Body of pancreas (tissue), 4 donors: ENCODE measurements at regions not wholly inside any gene's neighbourhood (a gene's known extent, or its start where the extent isn't known, plus 50 kb on each side); places are given as distances from the start of the nearest gene placed in this dataset. TPM values are rescaled to one million over a fixed set of nuclear protein-coding genes. Genes with fewer than 3 reads are reported as not detected.
A peak's percentile ranks its signal among the peaks of the same experiment; 100 is the strongest.

ENCODE experiments used
- ATAC-seq: fragments of 150-250 bp; one replicate; pipeline ENCODE4 v1.9.1; 2016
- DNase-seq, 4 donors: peaks; one replicate each; pipeline ENCODE4 v3.0.0-alpha.2; 2019
- H3K27ac ChIP-seq, 4 donors: fragments of 200-600 bp; sonication (generic); 1 replicate in 3 of 4; 2 replicates in 1 of 4; pipeline versions ENCODE4 v1.5.1 to v1.6.1; 2016 to 2019; ENCODE audit warnings: mild to moderate bottlenecking in 1 of 4, mixed read lengths in 1 of 4, moderate library complexity in 1 of 4
- H3K27me3 ChIP-seq, 2 donors: fragments of 200-600 bp; sonication (generic); one replicate each; pipeline ENCODE4 v1.6.0; 2016; ENCODE audit warnings: mild to moderate bottlenecking in 1 of 2
- H3K36me3 ChIP-seq, 2 donors: fragments of 200-600 bp; sonication (generic); replicated peaks in 1 of 2; 2 replicates each; pipeline ENCODE4 v1.5.1; 2016; ENCODE audit warnings: low read depth in 2 of 2; ENCODE audit not compliant: insufficient read depth in 1 of 2
- H3K4me1 ChIP-seq: fragments of 200-600 bp; sonication (generic); one replicate; pipeline ENCODE4 v1.6.0; 2016
- H3K4me3 ChIP-seq, 2 donors: fragments of 200-600 bp; sonication (generic); 1 replicate in 1 of 2; 2 replicates in 1 of 2; pipeline ENCODE4 v1.5.1; 2016 to 2019
- H3K9me3 ChIP-seq, 3 donors: fragments of 200-600 bp; sonication (generic); 1 replicate in 2 of 3; 2 replicates in 1 of 3; pipeline ENCODE4 v1.5.1; 2016
- CTCF ChIP-seq, 7 experiments: fragments of 450-650 bp in 4 of 7; fragments of 200-600 bp in 3 of 7; sonication (generic) in 3 of 7; IDR thresholded peaks; one replicate each; pipeline ENCODE4 v1.5.1; 2016 to 2019; ENCODE audit warnings: antibody characterized with exemption in 7 of 7
- POLR2A ChIP-seq, 3 donors: fragments of 450-650 bp; IDR thresholded peaks; one replicate each; pipeline ENCODE4 v1.6.1; 2016; ENCODE audit warnings: antibody characterized with exemption in 3 of 3, mild to moderate bottlenecking in 2 of 3
- WGBS, 2 donors: methylation state at CpG; one replicate each; pipeline ENCODE4 v1.1.5; 2017; 5-methylcytosine and 5-hydroxymethylcytosine counted together
- intact Hi-C: fragments of 100-400 bp; cut with DNase I; formaldehyde crosslinking; loops from one replicate; pipeline ENCODE4 v1.15.1; 2023
- small RNA-seq: library from RNA; depleted of rRNA; stranded (forward); fragments of <200 nt; gene quantifications from one replicate; pipeline ENCODE3, GENCODE V24; 2016

- DNase-seq (no peak), ATAC-seq (no peak)
- Histone ChIP-seq H3K27me3 (no peaks in the 10 kb centered on the region), H3K27ac (no peak overlapping the region), H3K36me3 (no peaks in the 10 kb centered on the region), H3K9me3 (no peaks in the 10 kb centered on the region), H3K4me1 (no peaks in the 10 kb centered on the region), H3K4me3 (no peak overlapping the region)
- intact Hi-C loops = loop anchor here (10.0 kb wide), 1 partner anchor 551 kb away; no protein-coding TSS in a partner anchor
- WGBS, 2 donors = 82 to 86% methylated on average over 3 of the region's 3 CpGs
- TF ChIP-seq POLR2A (IDR thresholded peaks at IDR 0.05) (no peak), CTCF (IDR thresholded peaks at IDR 0.05) (no peak)
These were observed 51.9 kb upstream of the RHOU start for GRCh38 chr1:228683428-228683827.

- peak in 1 of 4 donors; percentile 24 for DNase-seq
- no peak for ATAC-seq
- 63 to 69% methylated on average over 7 of the region's 7 CpGs for WGBS, 2 donors
- Histone ChIP-seq H3K9me3 (no peaks in the 10 kb centered on the region), H3K36me3 (no peaks in the 10 kb centered on the region), H3K27ac (no peak overlapping the region), H3K4me3 (no peak overlapping the region), H3K27me3 (no peaks in the 10 kb centered on the region), H3K4me1 (no peaks in the 10 kb centered on the region)
- TF ChIP-seq CTCF (IDR thresholded peaks at IDR 0.05) = no peak
- TF ChIP-seq POLR2A (IDR thresholded peaks at IDR 0.05) = no peak
- intact Hi-C loops = loop anchor here (10.0 kb wide), 1 partner anchor 550 kb away; no protein-coding TSS in a partner anchor
These were observed 50.7 kb upstream of the RHOU start for GRCh38 chr1:228684607-228685006.

- DNase-seq (no peak), ATAC-seq (no peak)
- 87 to 92% methylated on average over 1 of the region's 1 CpG for WGBS, 2 donors
- H3K4me1 ChIP-seq = no peaks in the 10 kb centered on the region
- H3K9me3 ChIP-seq = no peaks in the 10 kb centered on the region
- H3K4me3 ChIP-seq = no peak overlapping the region
- no peaks in the 10 kb centered on the region for H3K27me3 ChIP-seq
- intact Hi-C loops = loop anchor here (10.0 kb wide), 1 partner anchor 550 kb away; no protein-coding TSS in a partner anchor
- no peaks in the 10 kb centered on the region for H3K36me3 ChIP-seq
- TF ChIP-seq CTCF (IDR thresholded peaks at IDR 0.05) = no peak
- TF ChIP-seq POLR2A (IDR thresholded peaks at IDR 0.05) = no peak
- no peak overlapping the region for H3K27ac ChIP-seq
These were observed 50.1 kb upstream of the RHOU start for GRCh38 chr1:228685081-228685660.

Small RNA genes lying in the stretch of these regions (small RNA-seq; reads per million reads assigned to genes)
- gene RF00432 (not detected), gene RNA5S10 (not detected), gene RNA5S11 (not detected), gene RNA5S12 (not detected), gene RNA5S13 (not detected), gene RNA5S14 (not detected), gene RNA5S15 (not detected), gene RNA5S16 (not detected), gene RNA5S17 (not detected), gene RNA5S2 (not detected), gene RNA5S3 (not detected), gene RNA5S4 (not detected), gene RNA5S5 (not detected), gene RNA5S6 (not detected), gene RNA5S7 (not detected), gene RNA5S8 (not detected), gene RNA5S9 (not detected), gene RNA5SP18 (not detected)
